GM12878 (cell line): ENCODE measurements at regions not wholly inside any gene's neighbourhood (a gene's known extent, or its start where the extent isn't known, plus 50 kb on each side); places are given as distances from the start of the nearest gene placed in this dataset.

Experiments
- CTCF ChIP-seq, 3 experiments: IDR thresholded peaks in 2 of 3; conservative IDR thresholded peaks in 1 of 3; 2 replicates each; pipeline ENCODE4 v1.5.1; 2011; ENCODE audit warnings: low read depth in 3 of 3, low read length in 3 of 3, mild to moderate bottlenecking in 3 of 3, control low read depth in 2 of 3, moderate library complexity in 2 of 3, inconsistent platforms in 1 of 3, mixed read lengths in 1 of 3; ENCODE audit not compliant: control insufficient read depth in 2 of 3, insufficient read depth in 1 of 3; ENCODE audit errors: extremely low read depth in 1 of 3
- EZH2 ChIP-seq: IDR thresholded peaks from 2 replicates; pipeline ENCODE4 v1.6.1; 2012; ENCODE audit warnings: low read depth, mild to moderate bottlenecking, control low read depth, inconsistent platforms, low read length, borderline replicate concordance; ENCODE audit not compliant: control insufficient read depth
- IRF3 ChIP-seq: fragments of 450-650 bp; IDR thresholded peaks from 2 replicates; pipeline ENCODE4 v1.6.1; 2014; ENCODE audit warnings: mild to moderate bottlenecking
- MAX ChIP-seq: IDR thresholded peaks from 2 replicates; pipeline ENCODE4 v1.6.1; 2012; ENCODE audit warnings: low read depth, low read length, improper control_type of control experiment
- NFYB ChIP-seq: IDR thresholded peaks from 2 replicates; pipeline ENCODE4 v1.6.1; 2011; ENCODE audit warnings: low read depth, mild to moderate bottlenecking, low read length, improper control_type of control experiment, moderate library complexity; ENCODE audit not compliant: insufficient read depth
- POLR2A ChIP-seq: IDR thresholded peaks from 2 replicates; pipeline ENCODE4 v1.6.1; 2011; ENCODE audit warnings: low read depth, mild to moderate bottlenecking, low read length
- RCOR1 ChIP-seq: conservative IDR thresholded peaks from 2 replicates; pipeline ENCODE4 v1.6.1; 2012; ENCODE audit warnings: low read depth, low read length, improper control_type of control experiment
- ZNF592 ChIP-seq: fragments of 450-650 bp; IDR thresholded peaks from 2 replicates; pipeline ENCODE4 v1.6.1; 2017; ENCODE audit warnings: mild to moderate bottlenecking, moderate library complexity

- no peak for TF ChIP-seq IRF3
- no peak for TF ChIP-seq POLR2A
- no peak for TF ChIP-seq EZH2
- no peak for TF ChIP-seq MAX
- TF ChIP-seq CTCF (IDR thresholded peaks at IDR 0.05 in 2 of 3, conservative IDR thresholded peaks at IDR 0.05 in 1 of 3; ENCODE audit: control insufficient read depth in 2 of 3, extremely low read depth in 1 of 3, insufficient read depth in 1 of 3, low read depth in 3 of 3, low read length in 3 of 3) = no peak
- TF ChIP-seq RCOR1 = no peak
- no peak for TF ChIP-seq ZNF592
- no peak for TF ChIP-seq NFYB
These were observed 98.2 kb upstream of the NAA20 start for GRCh38 chr20:19918965-19919329.
